ENCODE measurements at regions not wholly inside any gene's neighbourhood (a gene's known extent, or its start where the extent isn't known, plus 50 kb on each side); places are given as distances from the start of the nearest gene placed in this dataset.

DNA sequence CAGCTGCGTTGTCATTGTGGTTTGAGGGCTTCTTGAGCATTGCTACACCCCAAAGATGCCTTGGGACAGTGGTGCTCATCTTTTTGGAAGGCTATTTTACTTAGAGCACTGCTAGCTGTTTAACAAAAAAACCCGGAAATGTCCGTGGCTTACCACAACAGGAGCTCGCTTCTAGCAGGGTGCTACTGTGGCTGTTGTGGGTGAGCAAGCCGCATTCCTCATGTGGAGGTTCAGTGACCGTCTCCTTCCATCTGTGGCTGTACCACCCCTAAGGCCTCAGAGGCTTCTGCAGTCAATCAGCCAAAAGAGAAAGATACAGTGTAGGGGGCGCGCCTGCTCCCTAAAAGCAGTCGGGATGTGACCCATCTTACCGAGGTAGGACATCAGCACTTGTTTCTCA lies 1004.2 kb downstream of the UQCRFS1 start:
- TF ChIP-seq HDGF (IDR thresholded peaks at IDR 0.05; ENCODE audit: borderline replicate concordance) (no peak), ARNT (IDR thresholded peaks at IDR 0.05) (no peak), FOXA1 (IDR thresholded peaks at IDR 0.05) (no peak), SP1 (IDR thresholded peaks at IDR 0.05) (no peak), FOXM1 (IDR thresholded peaks at IDR 0.05; ENCODE audit: borderline replicate concordance) (no peak), FOXK2 (IDR thresholded peaks at IDR 0.05) (no peak), NFRKB (IDR thresholded peaks at IDR 0.05) (no peak), ELF4 (IDR thresholded peaks at IDR 0.05) (no peak), L3MBTL2 (conservative IDR thresholded peaks at IDR 0.05) (no peak), CTBP1 (IDR thresholded peaks at IDR 0.05; ENCODE audit: borderline replicate concordance) (no peak), ZNF384 (IDR thresholded peaks at IDR 0.05) (no peak), SUZ12 (IDR thresholded peaks at IDR 0.05) (no peak), LEF1 (IDR thresholded peaks at IDR 0.05; ENCODE audit: borderline replicate concordance) (no peak), BHLHE40 (IDR thresholded peaks at IDR 0.05; ENCODE audit: borderline replicate concordance) (no peak), TARDBP (IDR thresholded peaks at IDR 0.05) (no peak)
- TF ChIP-seq, protein P1, sequence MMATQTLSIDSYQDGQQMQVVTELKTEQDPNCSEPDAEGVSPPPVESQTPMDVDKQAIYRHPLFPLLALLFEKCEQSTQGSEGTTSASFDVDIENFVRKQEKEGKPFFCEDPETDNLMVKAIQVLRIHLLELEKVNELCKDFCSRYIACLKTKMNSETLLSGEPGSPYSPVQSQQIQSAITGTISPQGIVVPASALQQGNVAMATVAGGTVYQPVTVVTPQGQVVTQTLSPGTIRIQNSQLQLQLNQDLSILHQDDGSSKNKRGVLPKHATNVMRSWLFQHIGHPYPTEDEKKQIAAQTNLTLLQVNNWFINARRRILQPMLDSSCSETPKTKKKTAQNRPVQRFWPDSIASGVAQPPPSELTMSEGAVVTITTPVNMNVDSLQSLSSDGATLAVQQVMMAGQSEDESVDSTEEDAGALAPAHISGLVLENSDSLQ (IDR thresholded peaks at IDR 0.05): no peak
- ChIA-PET CTCF (no interaction called here), POLR2A (no interaction called here)
- DNase-seq (ENCODE audit: extremely low spot score): no peak

DNA sequence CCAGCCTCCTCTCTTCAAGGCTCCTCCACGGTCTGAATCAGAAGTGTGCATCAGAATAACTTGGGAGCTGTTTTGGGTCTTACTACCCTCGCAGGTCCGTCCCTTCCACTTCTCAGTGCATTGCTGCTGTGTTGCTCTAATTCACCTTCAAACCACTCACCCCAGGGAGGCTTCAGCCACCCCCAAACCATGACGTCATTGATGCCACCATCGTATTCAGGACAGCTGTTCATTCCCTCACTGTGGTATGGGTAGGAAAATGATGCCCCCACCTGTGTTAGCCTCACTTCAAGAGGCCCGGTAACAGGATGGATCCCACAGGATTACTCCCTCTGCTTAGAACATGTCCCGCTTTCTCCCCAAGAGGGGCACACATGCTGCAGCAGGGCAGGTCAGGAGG lies 1005.7 kb downstream of the UQCRFS1 start:
- CTCF ChIA-PET: no interaction called here
- DNase-seq (ENCODE audit: extremely low spot score): no peak
- TF ChIP-seq SP1 (IDR thresholded peaks at IDR 0.05) (no peak), BHLHE40 (IDR thresholded peaks at IDR 0.05; ENCODE audit: borderline replicate concordance) (no peak), HDGF (IDR thresholded peaks at IDR 0.05; ENCODE audit: borderline replicate concordance) (no peak), FOXM1 (IDR thresholded peaks at IDR 0.05; ENCODE audit: borderline replicate concordance) (no peak), CTBP1 (IDR thresholded peaks at IDR 0.05; ENCODE audit: borderline replicate concordance) (no peak), FOXK2 (IDR thresholded peaks at IDR 0.05) (no peak)
- POLR2A ChIA-PET: no interaction called here

DNA sequence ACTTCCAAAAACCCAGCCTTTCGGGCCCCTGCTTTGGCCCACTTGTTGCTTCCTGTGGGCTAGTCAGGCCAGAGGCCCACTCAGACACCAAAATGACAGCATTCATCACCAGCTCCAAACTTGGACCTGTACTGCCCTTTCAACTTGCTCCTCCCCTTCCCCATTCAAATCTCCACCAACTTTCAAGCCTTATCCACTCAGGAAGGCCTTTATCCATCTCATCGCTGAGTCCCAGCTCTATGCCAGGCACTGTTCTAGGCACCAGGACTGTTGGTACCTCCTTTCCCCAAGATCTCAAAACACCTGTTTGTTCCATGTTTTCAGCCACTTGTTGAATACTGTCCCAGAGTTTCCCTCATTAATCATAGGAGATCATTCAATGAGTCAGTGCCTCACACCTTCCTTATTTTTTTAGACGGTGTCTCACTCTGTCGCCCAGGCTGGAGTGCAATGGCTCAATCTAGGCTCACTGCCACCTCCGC lies 1011.4 kb downstream of the UQCRFS1 start:
- DNase-seq (ENCODE audit: extremely low spot score): no peak
- TF ChIP-seq ARNT (IDR thresholded peaks at IDR 0.05) (no peak), ELF4 (IDR thresholded peaks at IDR 0.05) (no peak), TARDBP (IDR thresholded peaks at IDR 0.05) (no peak), LEF1 (IDR thresholded peaks at IDR 0.05; ENCODE audit: borderline replicate concordance) (no peak), FOXM1 (IDR thresholded peaks at IDR 0.05; ENCODE audit: borderline replicate concordance) (no peak), FOXA1 (IDR thresholded peaks at IDR 0.05) (no peak), SP1 (IDR thresholded peaks at IDR 0.05) (no peak), HDGF (IDR thresholded peaks at IDR 0.05; ENCODE audit: borderline replicate concordance) (no peak), L3MBTL2 (conservative IDR thresholded peaks at IDR 0.05) (no peak), CTBP1 (IDR thresholded peaks at IDR 0.05; ENCODE audit: borderline replicate concordance) (no peak), SUZ12 (IDR thresholded peaks at IDR 0.05) (no peak)
- TF ChIP-seq, protein P1 (IDR thresholded peaks at IDR 0.05): no peak
- ChIA-PET POLR2A (no interaction called here), CTCF (no interaction called here)

DNA sequence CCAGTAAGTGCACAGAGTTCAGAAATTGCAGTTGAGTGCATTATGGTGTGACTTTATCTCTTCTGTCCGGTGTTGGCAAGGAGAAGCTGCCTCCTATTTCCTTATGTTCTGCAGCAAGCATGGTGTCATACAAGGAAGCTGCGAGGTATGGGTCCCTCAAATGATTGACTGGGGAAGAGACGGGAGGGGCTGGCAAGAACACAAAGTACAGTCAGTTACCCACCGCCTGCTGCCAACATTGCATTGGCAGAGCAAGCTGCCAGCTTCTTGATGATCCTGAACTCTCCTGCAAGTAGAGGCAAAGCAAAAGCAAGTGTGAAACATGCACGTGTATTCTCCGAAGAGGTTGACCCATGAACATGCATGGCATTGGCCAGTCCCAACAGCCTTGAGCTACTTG lies 1013.6 kb downstream of the UQCRFS1 start:
- CTCF ChIA-PET: interaction anchor here (0.6 kb wide), 1 partner anchor 119 kb away, joined by 3 read pairs; no protein-coding TSS in a partner anchor
- TF ChIP-seq SUZ12 (IDR thresholded peaks at IDR 0.05) (no peak), TARDBP (IDR thresholded peaks at IDR 0.05) (no peak), HDGF (IDR thresholded peaks at IDR 0.05; ENCODE audit: borderline replicate concordance) (no peak), ZNF384 (IDR thresholded peaks at IDR 0.05) (no peak), BHLHE40 (IDR thresholded peaks at IDR 0.05; ENCODE audit: borderline replicate concordance) (no peak), SP1 (IDR thresholded peaks at IDR 0.05) (no peak), NFRKB (IDR thresholded peaks at IDR 0.05) (no peak), CTBP1 (IDR thresholded peaks at IDR 0.05; ENCODE audit: borderline replicate concordance) (no peak), FOXA1 (IDR thresholded peaks at IDR 0.05) (no peak), FOXK2 (IDR thresholded peaks at IDR 0.05) (no peak), ELF4 (IDR thresholded peaks at IDR 0.05) (no peak), LEF1 (IDR thresholded peaks at IDR 0.05; ENCODE audit: borderline replicate concordance) (no peak), L3MBTL2 (conservative IDR thresholded peaks at IDR 0.05) (no peak), ARNT (IDR thresholded peaks at IDR 0.05) (no peak), FOXM1 (IDR thresholded peaks at IDR 0.05; ENCODE audit: borderline replicate concordance) (no peak)
- TF ChIP-seq, protein P1 (IDR thresholded peaks at IDR 0.05): no peak
- POLR2A ChIA-PET: no interaction called here
- no peak for DNase-seq (ENCODE audit: extremely low spot score)

DNA sequence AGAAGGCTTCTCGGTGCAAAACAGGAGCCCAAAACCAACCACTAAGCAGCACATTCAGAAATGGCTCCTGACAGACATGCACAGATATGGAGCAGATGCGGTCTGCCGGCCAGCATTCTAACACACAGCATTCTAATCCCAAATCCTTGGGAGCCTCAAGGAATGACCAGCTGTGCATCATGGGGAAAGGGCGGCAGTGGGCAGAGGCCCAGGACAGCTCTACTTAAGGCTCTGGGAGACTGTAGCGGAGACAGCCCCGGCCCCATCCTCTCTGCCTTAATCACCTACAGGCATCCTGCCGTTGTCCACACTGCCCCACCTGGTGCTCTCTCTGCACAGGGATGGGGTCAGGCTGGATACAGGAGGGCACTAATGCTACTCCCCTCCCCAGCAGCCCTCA lies 1016.0 kb downstream of the UQCRFS1 start:
- POLR2A ChIA-PET: no interaction called here
- no peak for DNase-seq (ENCODE audit: extremely low spot score)
- CTCF ChIA-PET: no interaction called here
- TF ChIP-seq HDGF (IDR thresholded peaks at IDR 0.05; ENCODE audit: borderline replicate concordance) (no peak), BHLHE40 (IDR thresholded peaks at IDR 0.05; ENCODE audit: borderline replicate concordance) (no peak), SUZ12 (IDR thresholded peaks at IDR 0.05) (no peak), NFRKB (IDR thresholded peaks at IDR 0.05) (no peak), L3MBTL2 (conservative IDR thresholded peaks at IDR 0.05) (no peak), ZNF384 (IDR thresholded peaks at IDR 0.05) (no peak), FOXM1 (IDR thresholded peaks at IDR 0.05; ENCODE audit: borderline replicate concordance) (no peak), ELF4 (IDR thresholded peaks at IDR 0.05) (no peak), ARNT (IDR thresholded peaks at IDR 0.05) (no peak), CTBP1 (IDR thresholded peaks at IDR 0.05; ENCODE audit: borderline replicate concordance) (no peak)
- TF ChIP-seq, protein P1 (IDR thresholded peaks at IDR 0.05): no peak
